Superior temporal gyrus (tissue), 1 donor: ENCODE measurements at regions not wholly inside any gene's neighbourhood (a gene's known extent, or its start where the extent isn't known, plus 50 kb on each side); places are given as distances from the start of the nearest gene placed in this dataset.

ENCODE experiments used
- DNase-seq: peaks from one replicate; pipeline ENCODE4 v3.0.0-alpha.2; 2016; ENCODE audit errors: extremely low spot score

- no peak for DNase-seq
Observed at GRCh38 chr6:9409126-9409525, 973.8 kb upstream of the SLC35B3 start.

DNA sequence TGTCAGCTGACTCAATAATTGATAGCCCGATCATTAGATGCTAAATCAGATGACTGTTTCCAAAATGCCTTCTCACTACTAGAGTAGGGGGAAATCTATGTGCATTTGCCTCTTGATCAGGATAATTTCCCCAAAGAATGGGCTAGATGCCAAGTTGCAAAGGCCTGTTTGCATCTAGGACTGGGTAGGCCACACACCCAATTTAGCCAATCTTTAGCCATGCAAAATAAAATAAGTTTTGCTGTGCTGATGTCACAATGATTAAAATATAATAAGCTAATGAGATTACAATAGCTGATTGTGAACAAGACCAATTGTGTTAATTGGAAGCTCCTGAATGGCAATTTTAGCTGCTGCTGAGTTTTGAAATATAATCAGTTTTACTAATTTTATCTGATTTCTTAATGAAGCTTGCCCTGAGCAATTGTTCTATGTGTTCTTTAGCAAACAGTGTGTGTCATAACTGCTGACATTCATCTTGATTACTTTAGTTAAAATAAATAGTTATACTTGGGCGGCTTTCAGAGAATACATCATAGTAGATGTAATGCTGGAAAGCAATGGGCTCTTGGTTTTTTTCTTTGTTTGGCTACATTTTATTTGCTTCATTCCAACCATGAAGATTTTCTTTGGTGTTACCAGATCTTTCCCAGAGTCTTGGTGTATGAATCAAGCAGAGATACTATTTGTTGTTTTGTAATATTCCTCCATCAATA, 973.2 kb upstream of the SLC35B3 start:
- DNase-seq, result no peak

- DNase-seq, result no peak
Observed at GRCh38 chr6:9405825-9406224, 970.5 kb upstream of the SLC35B3 start.

GRCh38 chr6:9405369-9405768, 970.0 kb upstream of the SLC35B3 start:
- no peak for DNase-seq

DNA sequence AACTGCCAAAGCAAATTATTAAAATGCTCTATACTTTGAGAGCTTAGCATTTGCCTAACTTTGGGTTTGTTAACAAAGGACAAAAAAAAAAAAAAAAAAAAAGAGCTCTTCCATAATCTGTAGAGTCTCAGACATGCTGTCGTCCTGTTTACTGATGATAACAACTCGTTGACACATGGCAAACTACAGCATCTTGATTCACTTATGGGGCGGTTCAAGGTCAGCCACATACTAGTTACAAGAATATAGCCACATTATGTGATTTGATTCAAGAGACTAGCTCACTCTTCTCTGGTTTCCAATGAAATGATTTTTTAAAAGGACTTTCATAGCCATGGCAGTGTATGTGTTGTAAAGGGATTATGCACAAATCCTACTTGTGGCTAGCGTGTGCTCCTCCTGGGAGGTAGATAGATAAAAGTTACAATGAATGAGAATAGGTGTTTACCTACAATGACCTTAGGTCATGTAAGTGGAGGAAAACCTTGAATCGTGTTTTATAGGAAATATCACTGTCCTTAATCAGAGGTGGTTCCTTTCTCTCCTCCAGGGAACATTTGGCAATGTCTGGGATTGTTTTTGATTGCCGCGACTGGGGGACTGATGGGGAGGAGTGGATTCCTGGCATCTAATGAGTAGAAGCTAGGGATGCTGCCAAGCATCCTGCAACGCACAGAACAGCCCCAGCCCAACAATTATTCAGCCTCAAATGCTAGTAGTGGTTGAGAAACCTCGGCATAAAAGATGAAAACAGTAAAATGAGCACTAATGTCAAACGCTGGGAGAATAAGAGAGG, 969.2 kb upstream of the SLC35B3 start:
- no peak for DNase-seq

DNA sequence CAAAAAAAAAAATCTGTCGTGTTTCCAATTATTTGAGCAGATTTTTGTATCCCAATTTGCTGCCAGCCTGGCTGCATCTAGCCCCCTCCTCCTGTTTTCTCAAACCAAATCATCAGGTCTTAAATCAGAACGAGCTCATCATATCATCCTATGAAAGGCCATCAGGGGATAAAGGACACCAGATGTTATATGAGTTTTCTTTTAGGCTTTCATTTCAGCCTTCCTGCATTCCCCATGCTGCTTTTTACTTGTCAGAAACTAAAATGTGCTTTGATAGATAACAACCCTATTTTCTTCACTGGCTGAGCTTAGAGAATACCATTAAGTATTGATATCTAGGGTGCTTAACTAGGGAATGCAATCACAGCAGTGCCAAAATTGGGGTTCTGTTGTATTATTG, 968.4 kb upstream of the SLC35B3 start:
- no peak for DNase-seq

DNA sequence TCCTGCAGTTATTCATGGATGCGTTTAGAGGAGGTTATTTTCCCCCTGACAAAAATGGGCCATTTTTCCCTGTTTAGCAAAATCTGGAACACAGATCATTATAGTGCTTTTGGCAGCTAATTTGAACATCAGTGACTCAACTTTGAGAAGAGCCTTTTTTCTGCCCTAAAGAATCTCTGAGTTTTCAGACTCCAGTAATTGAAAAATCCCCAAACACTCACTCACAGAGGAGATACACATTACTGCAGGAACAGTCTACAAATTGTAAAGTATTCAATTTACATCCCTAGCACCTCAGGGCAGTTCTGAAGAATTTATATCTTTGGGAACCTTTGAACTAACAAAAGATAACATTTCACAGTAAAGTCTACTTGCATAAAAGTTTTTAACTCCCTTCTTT, 966.6 kb upstream of the SLC35B3 start:
- no peak for DNase-seq

- DNase-seq, result no peak
Observed at GRCh38 chr6:9399916-9400315, 964.6 kb upstream of the SLC35B3 start.

- no peak for DNase-seq
Observed at GRCh38 chr6:9398767-9399373, 963.5 kb upstream of the SLC35B3 start.

- no peak for DNase-seq
Observed at GRCh38 chr6:9398071-9398766, 962.9 kb upstream of the SLC35B3 start.

DNA sequence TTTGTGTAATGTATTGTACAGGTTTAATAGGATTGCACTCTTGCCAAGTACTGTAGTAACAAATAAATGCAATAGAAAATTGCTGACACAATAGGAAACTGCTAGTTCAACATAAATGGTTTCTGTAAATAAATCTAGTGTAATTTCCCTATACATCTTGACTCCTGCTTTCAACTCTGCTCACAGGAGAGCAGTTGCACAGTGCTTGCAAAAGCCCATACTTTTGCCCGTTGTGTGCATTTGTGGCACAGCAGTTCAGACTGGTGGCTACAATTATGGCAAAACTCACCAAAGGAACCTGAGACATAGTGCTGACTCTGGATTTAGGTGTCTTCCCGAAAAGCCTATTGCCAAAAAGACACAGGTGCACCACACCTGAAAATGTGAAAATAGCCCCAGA, 953.3 kb upstream of the SLC35B3 start:
- no peak for DNase-seq

DNA sequence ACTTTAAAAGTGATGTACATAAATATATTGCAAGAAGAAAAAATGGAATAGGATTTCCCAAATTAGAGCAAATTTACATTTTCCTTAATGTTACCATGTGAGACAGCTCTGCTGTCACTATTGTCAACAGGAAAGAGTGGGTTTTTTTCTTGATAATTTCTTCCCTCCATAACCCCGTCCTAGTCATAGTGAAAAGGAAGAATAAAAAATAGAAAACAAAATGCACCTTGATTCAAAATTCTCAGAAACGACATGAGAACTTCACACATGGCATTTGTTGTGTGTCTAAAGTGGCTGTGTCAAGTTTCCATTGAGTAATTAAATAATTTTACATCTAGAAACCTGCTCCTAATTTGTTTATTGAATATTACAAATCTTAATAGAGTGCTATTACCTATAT, 945.2 kb upstream of the SLC35B3 start:
- DNase-seq, result no peak

- no peak for DNase-seq
Observed at GRCh38 chr6:9373308-9373707, 938.0 kb upstream of the SLC35B3 start.

- no peak for DNase-seq
Observed at GRCh38 chr6:9370480-9370879, 935.1 kb upstream of the SLC35B3 start.

GRCh38 chr6:9365378-9365777, 930.0 kb upstream of the SLC35B3 start:
- no peak for DNase-seq

DNA sequence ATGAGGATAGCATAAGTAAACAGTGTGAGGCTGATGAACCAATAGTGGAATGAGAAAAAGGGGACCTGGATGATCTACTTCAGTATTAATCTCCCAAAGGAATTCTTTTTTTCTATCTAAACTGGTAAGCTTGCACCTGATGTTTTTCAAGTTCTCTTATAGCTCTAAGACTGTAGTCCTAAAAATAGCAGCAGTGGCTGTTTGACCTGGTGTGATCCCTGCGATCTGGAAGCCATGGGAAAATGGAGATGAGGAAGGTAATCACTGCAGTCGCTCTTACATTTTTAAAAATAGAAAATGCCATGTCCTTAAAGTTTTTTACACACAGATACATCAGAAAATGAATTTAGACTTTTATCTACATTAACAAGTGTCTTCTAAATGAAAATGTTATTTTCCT, 926.4 kb upstream of the SLC35B3 start:
- no peak for DNase-seq

DNA sequence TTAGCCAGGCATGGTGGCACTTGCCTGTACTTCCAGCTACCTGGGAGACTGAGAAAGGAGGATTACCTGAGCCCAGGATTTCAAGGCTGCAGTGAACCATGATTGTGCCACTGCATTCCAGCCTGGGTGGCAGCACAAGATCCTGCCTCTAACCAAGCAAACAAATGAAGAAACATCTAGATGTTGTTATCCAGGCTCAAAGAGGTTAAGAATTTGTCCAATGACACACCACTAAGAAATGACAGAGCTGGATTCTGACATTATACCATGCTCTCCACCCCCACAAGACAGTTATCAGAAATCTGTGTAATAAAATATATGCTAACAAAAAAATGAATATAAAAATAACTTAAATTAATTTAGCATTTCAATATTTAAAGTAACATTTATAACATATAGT, 925.5 kb upstream of the SLC35B3 start:
- DNase-seq, result no peak

GRCh38 chr6:9347608-9348007, 912.3 kb upstream of the SLC35B3 start:
- no peak for DNase-seq

- DNase-seq, result no peak
Observed at GRCh38 chr6:9346923-9347322, 911.6 kb upstream of the SLC35B3 start.

DNA sequence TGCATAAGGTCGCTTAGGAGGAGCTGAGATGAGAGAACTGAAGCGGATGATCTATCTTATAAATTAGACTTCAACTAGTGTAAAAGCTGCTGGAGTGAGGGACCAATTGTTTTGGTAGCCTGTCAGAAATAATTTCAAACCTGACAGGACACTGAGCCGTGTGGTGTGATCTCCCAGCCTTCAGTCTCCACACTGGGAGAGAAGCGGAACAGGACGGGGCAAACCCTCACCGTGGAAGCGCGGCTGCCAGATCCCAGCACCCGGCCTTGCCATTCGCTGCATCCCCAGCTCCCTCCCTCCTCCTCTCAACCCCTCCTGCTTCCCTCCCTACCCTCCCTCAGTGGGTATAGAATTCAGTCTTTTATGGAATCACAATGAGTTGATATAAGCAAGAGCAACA, 900.1 kb upstream of the SLC35B3 start:
- DNase-seq, result no peak

DNA sequence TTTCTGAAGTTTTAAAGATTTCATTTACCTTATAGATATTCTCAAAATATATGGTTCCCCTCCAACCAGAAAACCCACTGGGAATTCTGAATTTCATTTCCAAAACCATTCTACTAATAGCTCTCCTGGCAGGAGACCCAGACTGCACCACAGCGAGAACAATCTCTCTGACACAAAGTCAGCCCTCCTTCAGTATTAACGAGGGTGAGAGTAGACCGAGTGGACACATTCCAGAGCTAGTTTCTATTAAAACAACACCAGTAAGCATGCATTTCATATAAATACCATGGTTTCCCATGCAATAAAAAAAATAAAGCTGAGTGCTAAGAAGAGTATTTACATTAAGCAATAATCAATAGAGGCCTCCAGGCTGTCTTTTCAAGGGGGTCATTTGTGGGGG, 899.6 kb upstream of the SLC35B3 start:
- DNase-seq, result no peak

DNA sequence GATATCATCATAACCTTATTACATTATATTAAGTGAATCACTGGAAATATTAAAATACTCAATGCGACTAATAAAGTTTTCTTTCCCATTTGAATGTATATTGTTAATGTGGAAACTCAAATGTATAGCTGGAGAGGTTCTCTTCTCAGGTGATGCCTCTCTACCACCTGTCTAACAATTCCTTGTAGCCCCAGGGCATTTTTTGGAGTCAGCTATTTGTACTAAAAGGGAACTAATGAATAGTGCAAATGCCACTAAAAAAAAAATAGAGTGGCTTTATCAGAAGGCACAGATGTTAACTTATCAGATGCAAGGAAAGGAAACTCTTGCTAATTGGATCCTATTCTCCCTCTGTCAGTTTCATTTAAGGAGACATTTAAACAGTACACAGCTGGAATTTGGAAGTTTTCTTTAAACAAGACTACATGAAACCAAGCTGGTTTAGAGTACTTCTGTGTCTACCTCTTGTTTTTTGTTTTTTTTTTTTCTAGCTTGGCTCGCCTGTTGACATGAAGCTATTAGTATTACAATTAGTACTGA, 897.0 kb upstream of the SLC35B3 start:
- no peak for DNase-seq
